Stimulated activated CD4-positive, alpha-beta T cell treated with anti-CD3 and anti-CD28 coated beads, Interleukin-12 subunit alpha, Interleukin-12 subunit beta, amount 100 ng/mL, for 48 hours (primary cell): ENCODE measurements at regions not wholly inside any gene's neighbourhood (a gene's known extent, or its start where the extent isn't known, plus 50 kb on each side); places are given as distances from the start of the nearest gene placed in this dataset.

Source experiments
- DNase-seq, 3 donors: peaks; one replicate each; pipeline ENCODE4 v3.0.0-alpha.2; 2020; ENCODE audit warnings: low read depth in 2 of 3, low spot score in 1 of 3

DNA sequence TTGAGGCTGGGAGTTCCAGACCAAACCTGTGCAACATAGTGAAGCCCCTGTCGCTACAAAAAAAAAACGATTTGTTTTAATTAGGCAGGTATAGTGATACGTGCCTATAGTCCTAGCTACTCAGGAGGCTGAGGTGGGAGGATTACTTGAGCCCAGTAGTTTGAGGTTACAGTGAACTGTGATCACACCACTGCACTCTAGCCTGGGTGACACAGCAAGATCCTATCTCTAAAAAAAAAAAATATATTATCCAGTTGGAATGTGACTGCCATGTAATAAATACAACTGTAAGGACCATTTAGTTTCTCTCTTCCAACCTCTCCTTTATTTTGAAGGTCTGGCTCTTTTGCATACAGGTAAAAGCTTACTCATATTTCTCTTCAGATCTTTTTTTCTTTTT is 571.5 kb downstream of the UTRN start:
- no peak for DNase-seq

- DNase-seq: no peak
Observed at GRCh38 chr6:144857086-144857485, 572.0 kb downstream of the UTRN start.

DNA sequence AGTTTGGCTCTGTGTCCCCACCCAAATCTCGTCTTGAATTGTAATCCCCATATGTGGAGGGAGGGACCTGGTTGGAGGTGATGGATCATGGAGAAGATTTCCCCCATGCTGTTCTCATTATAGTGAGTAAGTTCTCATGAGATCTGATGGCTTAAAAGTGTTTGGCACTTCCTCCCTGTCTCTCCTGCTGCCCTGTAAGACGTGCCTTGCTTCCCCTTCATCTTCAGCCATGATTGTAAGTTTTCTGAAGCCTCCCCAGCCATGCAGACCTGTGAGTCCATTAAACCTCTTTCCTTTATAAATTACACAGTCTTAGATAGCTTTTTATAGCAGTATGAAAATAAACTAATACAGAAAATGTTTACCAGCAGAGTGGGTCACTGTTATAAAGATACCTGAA is 577.6 kb downstream of the UTRN start:
- DNase-seq: no peak

DNA sequence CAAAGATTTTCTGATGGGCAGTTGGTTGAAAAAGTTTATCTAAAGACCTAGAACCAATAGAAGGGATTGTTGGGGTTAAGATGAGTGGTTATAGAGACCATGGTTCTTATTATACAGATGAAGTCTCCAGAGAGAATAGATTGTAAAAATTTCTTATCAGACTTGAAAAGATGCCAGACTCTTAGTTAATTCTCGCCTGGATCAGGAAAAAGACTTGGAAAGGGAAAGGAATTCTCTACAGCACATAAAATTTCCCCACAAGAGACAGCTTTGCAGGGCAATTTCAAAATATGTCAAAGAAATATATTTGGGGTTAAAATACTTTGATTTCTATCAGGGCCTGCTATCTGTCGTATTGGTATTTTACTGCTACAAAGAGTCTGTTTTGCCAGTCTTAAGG is 582.6 kb downstream of the UTRN start:
- DNase-seq: no peak

DNA sequence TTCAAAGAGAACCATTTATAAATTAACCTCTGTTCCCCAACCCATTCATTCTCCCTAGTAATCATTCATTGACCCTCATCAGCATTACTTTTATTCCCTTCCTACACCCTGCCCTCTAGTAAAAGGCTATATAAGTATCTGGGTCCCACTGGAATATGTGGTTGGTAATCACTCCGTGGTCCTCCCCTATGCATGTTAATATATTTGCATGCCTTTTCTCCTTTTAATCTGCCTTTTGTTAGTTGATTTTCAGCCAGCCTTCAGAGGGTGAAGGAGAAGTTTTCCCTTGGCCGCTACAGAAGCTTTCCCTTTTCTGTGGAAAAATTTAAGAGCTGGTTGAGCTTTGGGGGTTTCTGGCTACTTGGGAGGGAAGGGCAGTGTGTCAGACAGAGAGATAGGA is 585.6 kb downstream of the UTRN start:
- no peak for DNase-seq

- no peak for DNase-seq
Observed at GRCh38 chr6:144873623-144874378, 588.7 kb downstream of the UTRN start.

DNA sequence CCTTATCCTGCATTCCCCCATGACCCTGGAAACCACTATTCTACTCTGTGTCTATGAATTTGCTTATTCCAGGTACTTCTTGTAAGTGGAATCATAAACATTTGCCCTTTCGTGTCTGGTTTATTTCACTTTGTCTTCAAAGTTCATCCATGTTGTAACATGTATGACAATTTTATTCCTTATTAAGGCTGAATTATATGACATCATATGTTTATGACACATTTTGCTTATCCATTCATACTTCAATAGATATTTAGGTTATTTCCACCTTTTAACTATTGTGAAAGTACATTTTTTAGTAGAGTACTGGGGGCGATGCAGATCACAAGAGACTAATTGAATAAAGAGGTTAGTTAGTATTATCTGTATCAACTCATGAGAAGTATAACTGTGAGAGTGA is 591.6 kb downstream of the UTRN start:
- no peak for DNase-seq

DNA sequence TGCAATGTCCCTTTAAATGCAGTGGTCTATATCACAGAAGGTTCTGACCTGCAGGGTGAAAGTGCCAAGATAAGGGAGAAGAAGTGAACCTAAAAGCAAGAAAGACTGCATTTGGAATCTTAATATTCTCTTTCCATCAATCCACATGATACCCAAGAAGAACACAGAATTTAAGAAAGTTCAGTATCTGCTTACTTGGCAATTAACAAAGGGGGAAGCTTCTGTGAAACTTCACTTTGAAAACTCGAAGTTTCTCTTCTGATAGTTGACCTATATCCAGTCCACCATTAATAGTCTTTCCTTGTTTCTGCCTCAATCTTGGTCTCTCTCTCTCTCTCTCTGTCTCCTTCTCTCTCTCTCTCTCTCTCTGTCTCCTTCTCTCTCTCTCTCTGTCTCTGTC is 592.0 kb downstream of the UTRN start:
- no peak for DNase-seq

DNA sequence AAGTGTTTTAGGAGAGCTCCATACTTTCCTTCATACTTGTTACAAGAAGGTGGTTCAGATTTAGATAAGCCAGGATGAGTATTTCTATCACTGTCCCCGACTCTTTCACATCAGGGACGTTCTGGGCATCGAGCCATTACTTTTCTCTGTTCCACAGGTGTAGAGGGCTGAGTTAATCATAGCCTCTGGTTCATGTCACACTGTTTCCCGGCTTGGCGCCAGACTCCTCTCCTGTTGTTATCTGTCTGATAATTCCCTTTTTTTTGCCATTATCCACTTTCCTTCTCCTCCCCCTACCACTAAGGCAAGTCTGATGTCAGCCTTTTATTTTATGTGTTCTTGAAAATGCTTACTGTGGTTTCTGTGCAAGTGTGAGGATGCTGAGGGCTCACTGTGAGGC is 593.4 kb downstream of the UTRN start:
- DNase-seq: no peak

DNA sequence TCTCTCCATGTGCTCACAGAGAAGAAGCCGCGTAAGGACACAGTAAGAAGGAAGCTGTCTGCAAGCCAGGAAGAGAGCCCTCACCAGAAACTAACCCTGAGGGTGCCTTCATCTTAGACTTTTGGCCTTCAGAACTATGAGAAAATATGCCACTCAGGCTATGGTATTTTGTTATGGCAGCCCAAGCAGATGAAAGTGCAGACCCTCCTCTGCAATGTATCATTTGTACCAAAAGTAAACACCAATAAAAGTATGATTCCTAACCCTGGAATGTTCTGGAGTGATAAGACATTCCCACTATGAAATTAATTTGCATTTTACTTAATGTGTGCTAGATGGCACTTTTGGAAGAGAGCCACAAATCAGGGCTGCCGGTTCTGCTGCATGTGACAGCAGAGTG is 594.3 kb downstream of the UTRN start:
- DNase-seq: no peak

- DNase-seq: no peak
Observed at GRCh38 chr6:144882425-144882824, 597.3 kb downstream of the UTRN start.

GRCh38 chr6:144883915-144884314 is 598.8 kb downstream of the UTRN start:
- no peak for DNase-seq

DNA sequence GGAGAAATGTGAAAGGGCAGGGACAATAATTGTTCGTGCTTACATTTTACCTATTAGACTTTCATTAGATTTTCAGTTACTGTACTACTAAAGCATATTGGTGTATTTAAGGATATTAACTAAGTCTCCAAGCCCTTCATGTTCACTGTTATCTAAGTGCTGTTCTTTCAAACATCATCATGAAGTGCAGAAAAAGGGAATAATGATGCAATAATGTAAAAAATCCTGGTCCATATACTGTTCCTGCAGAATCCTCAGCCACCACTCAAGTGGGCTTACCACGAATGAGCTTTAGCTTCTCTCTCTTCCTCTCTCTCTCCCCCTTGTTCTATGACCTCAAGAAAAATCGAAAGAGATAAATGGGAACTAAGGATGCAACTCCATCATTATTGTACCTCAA is 600.7 kb downstream of the UTRN start:
- DNase-seq: no peak

DNA sequence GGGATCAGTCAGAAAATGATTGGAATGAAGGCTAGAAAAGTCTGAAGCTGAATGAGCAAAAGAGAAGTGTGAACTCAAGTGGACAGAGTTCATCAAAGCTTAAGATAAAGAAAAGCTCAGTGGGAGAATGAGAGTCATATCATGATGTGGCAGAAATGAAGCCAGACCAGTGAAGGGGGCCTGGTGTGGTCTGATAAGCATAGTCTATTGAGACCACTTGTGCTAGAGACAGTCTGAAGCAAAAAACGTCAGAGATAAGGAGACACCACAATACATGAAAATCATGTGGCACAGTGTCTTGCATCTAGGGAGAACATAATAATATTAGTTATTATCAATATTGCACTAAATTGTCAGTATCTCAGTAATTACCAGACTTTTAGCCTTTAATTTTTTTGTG is 601.5 kb downstream of the UTRN start:
- DNase-seq: no peak

DNA sequence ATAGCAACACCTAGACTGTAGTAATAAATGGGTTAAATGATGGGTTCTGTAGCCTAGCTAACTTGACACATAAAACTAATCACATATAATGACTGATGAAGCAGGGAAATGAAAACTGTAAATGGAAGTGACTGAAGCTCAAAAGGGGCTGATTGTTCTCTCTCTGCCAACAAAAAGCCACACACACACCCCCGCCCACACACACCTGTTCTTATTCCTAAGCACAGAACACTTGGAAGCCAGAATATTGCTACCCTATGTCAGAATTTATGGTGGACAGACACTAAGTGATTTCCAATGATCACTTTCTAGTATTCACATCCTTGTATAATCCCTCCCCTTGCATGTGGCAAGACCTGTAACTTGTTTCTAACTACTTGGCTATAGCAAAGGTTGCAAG is 603.5 kb downstream of the UTRN start:
- DNase-seq: no peak

- no peak for DNase-seq
Observed at GRCh38 chr6:144893680-144894151, 608.6 kb downstream of the UTRN start.

DNA sequence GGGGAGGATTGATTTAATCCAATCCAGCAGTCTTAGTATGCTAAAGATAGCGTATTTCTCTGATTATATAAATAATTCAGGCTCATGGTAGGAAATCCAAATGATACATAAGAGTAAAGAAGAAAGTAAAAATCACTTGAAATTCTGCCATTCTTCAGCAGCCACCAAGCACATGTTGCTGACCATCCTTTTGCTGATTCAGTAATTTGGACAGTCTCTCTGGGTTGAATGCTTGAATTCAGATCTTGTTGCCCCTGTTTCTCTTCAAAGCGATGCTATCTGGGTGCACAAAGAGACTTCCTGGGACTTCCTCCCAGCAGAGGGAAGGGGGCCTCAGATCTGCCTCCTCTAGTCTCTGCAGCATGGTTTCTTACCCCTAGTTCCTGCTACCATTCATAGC is 609.1 kb downstream of the UTRN start:
- no peak for DNase-seq

DNA sequence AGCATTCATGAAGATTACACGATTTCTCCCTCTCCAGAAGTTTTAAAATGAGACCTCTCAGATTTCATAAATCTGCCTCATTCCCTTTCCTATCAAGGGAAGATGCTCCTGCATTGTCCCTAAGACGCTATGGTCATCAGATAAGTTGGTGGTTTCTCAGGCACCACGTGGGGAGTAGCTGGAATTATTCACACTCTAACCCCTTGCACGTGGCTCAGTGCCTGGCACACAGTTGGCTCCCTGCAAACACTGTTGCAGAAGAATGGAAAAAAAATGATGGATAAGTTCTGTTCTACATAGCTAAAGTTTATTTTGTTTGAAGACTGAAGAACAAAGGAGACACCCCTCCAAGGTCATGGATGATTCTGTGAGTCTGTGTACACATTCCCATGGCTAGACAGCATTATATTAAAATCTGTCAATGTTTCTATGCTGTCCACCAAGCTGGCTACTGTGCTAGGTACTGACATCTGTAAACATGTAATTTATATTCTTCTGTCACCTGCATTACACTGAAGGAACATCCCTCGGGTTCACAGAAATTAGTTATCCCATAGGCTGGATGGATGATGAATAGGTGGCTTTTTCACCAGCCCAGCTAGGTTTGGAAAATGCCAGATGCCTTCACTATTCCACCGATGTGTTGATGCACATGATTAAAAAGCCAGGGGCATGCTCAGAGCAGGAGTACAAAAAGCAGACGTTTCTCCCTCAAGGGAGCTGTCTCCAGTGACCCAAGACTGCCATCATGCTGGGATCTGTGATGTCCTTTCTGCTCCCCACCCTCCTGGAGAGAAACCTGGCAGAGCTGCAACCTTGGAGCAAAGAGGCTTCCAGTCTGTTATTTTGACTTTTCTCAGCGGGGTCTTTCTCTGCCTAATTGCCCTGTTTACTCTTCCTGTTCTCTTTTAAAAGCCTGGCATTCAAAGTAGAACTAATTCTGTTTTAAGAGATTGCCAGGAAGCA is 610.5 kb downstream of the UTRN start:
- DNase-seq: no peak

DNA sequence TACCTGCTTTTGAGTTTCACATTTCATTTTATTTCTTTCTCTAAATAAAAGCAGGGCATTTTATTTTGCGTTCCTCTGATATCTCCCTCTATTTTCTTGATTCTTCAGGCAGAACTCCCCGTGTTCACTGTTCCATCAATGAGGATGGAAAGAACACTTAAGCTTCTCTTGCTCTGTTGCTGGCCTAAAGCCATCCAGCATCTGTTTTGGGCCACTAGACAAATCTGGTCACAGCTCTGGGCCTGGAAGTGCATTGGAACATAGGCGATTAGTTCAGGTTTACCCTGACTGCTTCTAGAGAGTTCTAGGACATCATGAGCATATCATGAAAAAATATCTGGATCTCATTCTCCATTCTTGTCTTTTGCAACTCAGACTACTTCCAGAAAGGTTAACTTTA is 611.2 kb downstream of the UTRN start:
- no peak for DNase-seq

GRCh38 chr6:144896871-144897270 is 611.7 kb downstream of the UTRN start:
- DNase-seq: no peak

DNA sequence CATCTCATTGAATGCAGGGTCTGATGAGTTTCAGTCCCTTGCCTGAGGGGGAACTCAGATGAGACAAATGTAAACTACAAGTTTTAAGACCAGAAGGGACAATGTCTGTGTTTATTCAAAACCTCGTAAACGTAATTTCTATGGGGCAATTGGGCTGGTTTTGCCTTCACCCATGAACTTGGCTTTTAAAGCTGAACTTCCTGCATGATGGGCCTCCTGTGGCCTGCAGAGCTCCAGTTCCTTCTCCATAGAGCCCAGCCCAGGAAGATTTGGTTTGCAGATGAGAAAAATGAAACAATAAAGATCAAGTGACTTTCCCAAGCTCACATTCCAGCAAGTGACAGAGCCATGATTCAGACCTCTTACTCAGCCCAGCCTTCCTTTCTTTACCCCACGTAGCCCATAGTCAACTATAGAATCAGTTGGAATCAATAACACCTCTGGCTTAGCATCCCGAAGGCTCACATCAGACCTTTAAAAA is 612.3 kb downstream of the UTRN start:
- no peak for DNase-seq

DNA sequence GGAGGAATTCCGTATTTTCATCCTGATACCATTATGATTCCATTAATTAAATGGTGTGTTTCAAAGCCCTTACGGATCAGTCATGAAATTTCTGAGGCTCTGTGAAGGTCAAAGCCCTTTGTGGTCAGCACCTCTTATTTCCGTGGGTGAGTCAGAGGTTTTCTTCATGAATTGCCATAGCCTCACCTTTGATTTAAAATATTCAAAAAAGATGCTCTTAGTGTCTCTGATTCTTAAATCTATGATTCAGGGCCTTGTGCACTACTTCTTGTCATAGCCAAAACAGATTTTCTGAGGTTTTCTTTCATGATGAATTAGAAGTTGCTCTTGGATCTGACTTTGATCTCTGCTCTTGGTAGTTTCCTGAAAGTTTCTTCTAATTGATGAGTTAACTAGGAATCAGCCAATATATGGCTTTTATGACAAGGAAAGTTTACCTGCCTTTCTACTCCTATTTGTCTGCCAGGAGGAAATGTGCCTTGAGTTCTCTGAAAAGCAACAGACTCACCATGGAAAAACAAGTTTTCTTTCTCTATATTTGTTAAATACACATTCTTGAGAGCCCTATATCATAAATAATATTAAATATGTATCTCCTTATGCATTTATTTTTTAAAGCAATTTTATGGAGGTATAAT is 613.0 kb downstream of the UTRN start:
- no peak for DNase-seq
